Fibroblast of the aortic adventitia (primary cell): ENCODE measurements at regions not wholly inside any gene's neighbourhood (a gene's known extent, or its start where the extent isn't known, plus 50 kb on each side); places are given as distances from the start of the nearest gene placed in this dataset.

Experiments used
- DNase-seq: peaks from one replicate; pipeline ENCODE4 v3.0.0-alpha.2; 2010; ENCODE audit warnings: low read depth
- H3K4me3 ChIP-seq: 2 replicates; pipeline ENCODE4 v1.5.1; 2011; ENCODE audit warnings: low read depth, mild to moderate bottlenecking, control low read depth, low read length, moderate library complexity
- CTCF ChIP-seq: IDR thresholded peaks from 2 replicates; pipeline ENCODE4 v1.5.1; 2011; ENCODE audit warnings: mild to moderate bottlenecking, low read length, control low read depth, inconsistent platforms; ENCODE audit not compliant: insufficient read depth

GRCh38 chr7:140239653-140239935 lies 62.8 kb upstream of the KDM7A start:
- no peak for TF ChIP-seq CTCF
- DNase-seq = no peak
- no peak overlapping the region for H3K4me3 ChIP-seq

GRCh38 chr7:140238778-140239652 lies 62.2 kb upstream of the KDM7A start:
- no peak overlapping the region for H3K4me3 ChIP-seq
- TF ChIP-seq CTCF = no peak
- DNase-seq = no peak

GRCh38 chr7:140237390-140237789 lies 60.6 kb upstream of the KDM7A start:
- no peak for TF ChIP-seq CTCF
- no peak overlapping the region for H3K4me3 ChIP-seq
- DNase-seq = no peak

- TF ChIP-seq CTCF = no peak
- no peak for DNase-seq
- no peak overlapping the region for H3K4me3 ChIP-seq
Measured at GRCh38 chr7:140236626-140237025, 59.8 kb upstream of the KDM7A start.

GRCh38 chr7:140235114-140235513 lies 58.3 kb upstream of the KDM7A start:
- no peak overlapping the region for H3K4me3 ChIP-seq
- TF ChIP-seq CTCF = no peak
- DNase-seq = no peak

- no peak for TF ChIP-seq CTCF
- no peak overlapping the region for H3K4me3 ChIP-seq
- no peak for DNase-seq
Measured at GRCh38 chr7:140232957-140233917, 56.5 kb upstream of the KDM7A start.
